Trophoblast cell (in vitro differentiated cells and primary cell): ENCODE measurements at regions not wholly inside any gene's neighbourhood (a gene's known extent, or its start where the extent isn't known, plus 50 kb on each side); places are given as distances from the start of the nearest gene placed in this dataset.

Experiments used
- DNase-seq, 2 donors: peaks; one replicate each; pipeline ENCODE4 v3.0.0-alpha.2; 2016
- H2AFZ ChIP-seq: 2 replicates; pipeline ENCODE4 v1.6.1; 2013; ENCODE audit warnings: low read length, moderate library complexity, mild to moderate bottlenecking; ENCODE audit not compliant: insufficient read depth, poor library complexity
- H2AK5ac ChIP-seq: 2 replicates; pipeline ENCODE4 v1.6.1; 2013; ENCODE audit warnings: mild to moderate bottlenecking, low read length
- H2BK120ac ChIP-seq: 2 replicates; pipeline ENCODE4 v1.6.1; 2013; ENCODE audit warnings: low read length, mild to moderate bottlenecking, moderate library complexity; ENCODE audit not compliant: insufficient read depth, poor library complexity
- H2BK12ac ChIP-seq: 2 replicates; pipeline ENCODE4 v1.6.1; 2013; ENCODE audit warnings: mild to moderate bottlenecking, low read length, moderate library complexity
- H2BK5ac ChIP-seq: 2 replicates; pipeline ENCODE4 v1.6.1; 2013; ENCODE audit warnings: low read length, low read depth, moderate library complexity, mild to moderate bottlenecking; ENCODE audit not compliant: poor library complexity
- H3K14ac ChIP-seq: 2 replicates; pipeline ENCODE4 v1.6.1; 2013; ENCODE audit warnings: mild to moderate bottlenecking, low read length
- H3K18ac ChIP-seq: 2 replicates; pipeline ENCODE4 v1.6.1; 2013; ENCODE audit warnings: mild to moderate bottlenecking, low read length
- H3K23ac ChIP-seq: 2 replicates; pipeline ENCODE4 v1.6.1; 2013; ENCODE audit warnings: low read length
- H3K27ac ChIP-seq: 2 replicates; pipeline ENCODE4 v1.5.1; 2013; ENCODE audit warnings: low read depth, mild to moderate bottlenecking, inconsistent platforms, low read length, moderate library complexity
- H3K27me3 ChIP-seq: 2 replicates; pipeline ENCODE4 v1.6.1; 2013; ENCODE audit warnings: inconsistent platforms, mild to moderate bottlenecking, low read length, moderate library complexity; ENCODE audit not compliant: insufficient read depth
- H3K36me3 ChIP-seq, 2 experiments: 1 replicate in 1 of 2; 2 replicates in 1 of 2; pipeline ENCODE4 v1.6.1; 2013; ENCODE audit warnings: low read length in 2 of 2, mild to moderate bottlenecking in 2 of 2, moderate library complexity in 1 of 2; ENCODE audit not compliant: insufficient read depth in 2 of 2, control insufficient read depth in 1 of 2
- H3K4ac ChIP-seq: 2 replicates; pipeline ENCODE4 v1.6.1; 2013; ENCODE audit warnings: low read depth, mild to moderate bottlenecking, low read length, moderate library complexity
- H3K4me1 ChIP-seq, 2 experiments: 1 replicate in 1 of 2; 2 replicates in 1 of 2; pipeline ENCODE4 v1.6.1; 2013; ENCODE audit warnings: low read length in 2 of 2, mild to moderate bottlenecking in 2 of 2, moderate library complexity in 1 of 2; ENCODE audit not compliant: insufficient read depth in 2 of 2, control insufficient read depth in 1 of 2
- H3K4me2 ChIP-seq: 2 replicates; pipeline ENCODE4 v1.6.1; 2013; ENCODE audit warnings: inconsistent platforms, mild to moderate bottlenecking, low read length, moderate library complexity
- H3K4me3 ChIP-seq: 2 replicates; pipeline ENCODE4 v1.5.1; 2013; ENCODE audit warnings: mild to moderate bottlenecking, low read depth, low read length, inconsistent platforms
- H3K79me1 ChIP-seq: one replicate; pipeline ENCODE4 v1.6.1; 2013; ENCODE audit warnings: low read length
- H3K79me2 ChIP-seq: 2 replicates; pipeline ENCODE4 v1.6.1; 2013; ENCODE audit warnings: low read length, mild to moderate bottlenecking; ENCODE audit not compliant: control insufficient read depth, insufficient read depth, poor library complexity
- H3K9ac ChIP-seq: 2 replicates; pipeline ENCODE4 v1.6.1; 2013; ENCODE audit warnings: mild to moderate bottlenecking, low read length
- H3K9me3 ChIP-seq: 2 replicates; pipeline ENCODE4 v1.6.1; 2013; ENCODE audit warnings: low read depth, mild to moderate bottlenecking, control low read depth, inconsistent platforms, low read length; ENCODE audit not compliant: insufficient read depth
- H4K12ac ChIP-seq: 2 replicates; pipeline ENCODE4 v1.6.1; 2013; ENCODE audit warnings: low read depth, mild to moderate bottlenecking, low read length, moderate library complexity
- H4K8ac ChIP-seq: 2 replicates; pipeline ENCODE4 v1.6.1; 2013; ENCODE audit warnings: low read depth, mild to moderate bottlenecking, low read length, moderate library complexity
- H4K91ac ChIP-seq: one replicate; pipeline ENCODE4 v1.6.1; 2013; ENCODE audit warnings: low read depth, mild to moderate bottlenecking, low read length, moderate library complexity
- WGBS: extraction: QIAGEN DNeasy Blood & Tissue Kit; methylation state at CpG from one replicate; pipeline ENCODE4 v1.1.7; 2013; ENCODE audit warnings: missing lambda C conversion rate; ENCODE audit not compliant: insufficient read length, insufficient coverage; ENCODE audit errors: extremely low coverage; 5-methylcytosine and 5-hydroxymethylcytosine counted together

DNA sequence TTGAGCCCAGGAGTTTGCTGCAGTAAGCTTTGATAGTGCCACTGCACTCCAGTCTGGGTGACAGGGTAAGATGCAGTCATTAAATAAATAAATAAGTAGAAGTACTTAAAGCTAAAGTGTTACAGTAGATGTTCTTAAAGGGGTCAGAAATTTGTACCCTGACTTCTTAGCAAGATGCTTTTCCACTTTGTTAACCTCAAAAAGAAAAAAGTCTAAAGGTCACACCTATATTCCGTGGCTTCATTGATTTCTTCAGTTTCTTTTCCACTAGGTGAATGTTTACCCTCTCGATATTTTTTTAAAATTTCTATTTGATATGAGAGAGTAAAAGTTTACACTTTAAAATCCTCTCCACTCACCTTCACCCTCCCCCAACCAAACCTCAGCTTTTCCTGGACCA, 64.3 kb upstream of the PLEKHA5 start:
- no peak overlapping the region for H2AK5ac ChIP-seq
- no peak overlapping the region for H4K12ac ChIP-seq
- no peaks in the 10 kb centered on the region for H3K79me1 ChIP-seq
- no peaks in the 10 kb centered on the region for H3K36me3 ChIP-seq
- no peak overlapping the region for H4K8ac ChIP-seq
- H3K27me3 ChIP-seq: no peaks in the 10 kb centered on the region
- H3K18ac ChIP-seq: no peak overlapping the region
- no peak for DNase-seq
- no peak overlapping the region for H3K23ac ChIP-seq
- H3K4me2 ChIP-seq: no peak overlapping the region
- H2BK12ac ChIP-seq: no peak overlapping the region
- no peaks in the 10 kb centered on the region for H3K4me1 ChIP-seq
- H2BK120ac ChIP-seq: no peak overlapping the region
- no peak overlapping the region for H3K9ac ChIP-seq
- H2AFZ ChIP-seq: no peak overlapping the region
- no peak overlapping the region for H3K4me3 ChIP-seq
- no peak overlapping the region for H2BK5ac ChIP-seq
- H4K91ac ChIP-seq: no peak overlapping the region
- no CpG with 5 or more reads among the region's 2 CpGs for WGBS
- no peaks in the 10 kb centered on the region for H3K79me2 ChIP-seq
- no peaks in the 10 kb centered on the region for H3K9me3 ChIP-seq
- H3K27ac ChIP-seq: no peak overlapping the region
- H3K14ac ChIP-seq: no peak overlapping the region
- no peak overlapping the region for H3K4ac ChIP-seq

DNA sequence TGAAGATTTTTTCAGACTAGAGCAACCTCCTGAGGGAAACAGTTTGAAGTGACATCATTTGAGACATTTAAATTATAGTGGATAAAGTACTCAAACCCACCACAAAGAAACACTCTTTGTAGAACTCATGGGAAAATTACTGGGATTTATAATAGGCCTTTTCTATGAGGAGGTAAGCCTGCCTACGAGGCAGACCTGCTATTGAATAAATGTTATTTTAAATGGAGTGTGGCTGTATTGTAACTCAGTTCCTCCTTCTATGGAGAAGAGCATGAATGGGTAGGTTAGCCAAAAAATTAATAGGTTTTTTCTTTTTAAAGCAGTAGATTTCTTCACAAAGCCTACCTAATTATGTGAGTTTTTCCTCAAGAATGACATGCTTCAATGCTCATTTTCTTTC, 63.7 kb upstream of the PLEKHA5 start:
- Histone ChIP-seq H3K79me1 (no peaks in the 10 kb centered on the region), H3K14ac (no peak overlapping the region), H3K27ac (no peak overlapping the region), H4K8ac (no peak overlapping the region), H3K4me1 (no peaks in the 10 kb centered on the region), H4K12ac (no peak overlapping the region), H3K18ac (no peak overlapping the region), H2AK5ac (no peak overlapping the region), H2BK12ac (no peak overlapping the region), H3K27me3 (no peaks in the 10 kb centered on the region), H3K4me3 (no peak overlapping the region), H3K23ac (no peak overlapping the region), H2AFZ (no peak overlapping the region), H2BK5ac (no peak overlapping the region), H3K9me3 (no peaks in the 10 kb centered on the region), H4K91ac (no peak overlapping the region), H3K36me3 (no peaks in the 10 kb centered on the region), H3K79me2 (no peaks in the 10 kb centered on the region), H2BK120ac (no peak overlapping the region), H3K4me2 (no peak overlapping the region), H3K4ac (no peak overlapping the region), H3K9ac (no peak overlapping the region)
- WGBS: no CpG with 5 or more reads among the region's 1 CpG
- DNase-seq: no peak

DNA sequence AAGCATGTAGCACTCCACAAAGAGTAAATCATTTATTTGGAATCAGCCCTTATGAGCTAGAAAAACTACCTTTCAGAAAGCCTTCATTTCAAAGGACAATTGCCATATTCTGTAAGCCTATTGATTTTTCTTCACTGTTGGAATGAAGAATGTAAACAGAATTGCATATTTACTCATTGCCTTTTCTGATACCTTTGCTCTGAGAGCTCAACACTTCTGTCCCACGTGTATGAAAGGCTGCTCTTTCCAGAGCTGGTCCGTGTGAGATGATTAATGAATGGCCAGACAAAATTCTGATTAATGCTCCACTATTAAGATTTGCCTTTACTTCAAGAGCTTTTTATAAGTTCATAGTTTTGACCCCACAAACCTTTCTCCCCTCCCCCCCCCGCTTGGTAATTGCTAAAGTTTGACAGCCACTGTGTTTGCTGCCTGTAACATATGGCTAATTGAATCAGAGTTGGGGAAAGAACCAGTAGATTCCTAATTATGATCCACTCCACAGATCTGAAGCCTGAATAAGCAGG, 63.0 kb upstream of the PLEKHA5 start:
- no peak overlapping the region for H3K14ac ChIP-seq
- no peak overlapping the region for H2AFZ ChIP-seq
- no peak overlapping the region for H4K8ac ChIP-seq
- no peak overlapping the region for H3K27ac ChIP-seq
- no peaks in the 10 kb centered on the region for H3K36me3 ChIP-seq
- no CpG with 5 or more reads among the region's 3 CpGs for WGBS
- H3K79me2 ChIP-seq: no peaks in the 10 kb centered on the region
- no peak overlapping the region for H2BK12ac ChIP-seq
- no peak overlapping the region for H4K91ac ChIP-seq
- H3K27me3 ChIP-seq: no peaks in the 10 kb centered on the region
- H2BK120ac ChIP-seq: no peak overlapping the region
- no peak overlapping the region for H4K12ac ChIP-seq
- no peak overlapping the region for H2BK5ac ChIP-seq
- no peak for DNase-seq
- no peaks in the 10 kb centered on the region for H3K4me1 ChIP-seq
- H3K4me2 ChIP-seq: no peak overlapping the region
- H3K4me3 ChIP-seq: no peak overlapping the region
- H3K18ac ChIP-seq: no peak overlapping the region
- no peak overlapping the region for H3K9ac ChIP-seq
- no peak overlapping the region for H3K4ac ChIP-seq
- no peaks in the 10 kb centered on the region for H3K79me1 ChIP-seq
- no peak overlapping the region for H3K23ac ChIP-seq
- no peak overlapping the region for H2AK5ac ChIP-seq
- no peaks in the 10 kb centered on the region for H3K9me3 ChIP-seq

DNA sequence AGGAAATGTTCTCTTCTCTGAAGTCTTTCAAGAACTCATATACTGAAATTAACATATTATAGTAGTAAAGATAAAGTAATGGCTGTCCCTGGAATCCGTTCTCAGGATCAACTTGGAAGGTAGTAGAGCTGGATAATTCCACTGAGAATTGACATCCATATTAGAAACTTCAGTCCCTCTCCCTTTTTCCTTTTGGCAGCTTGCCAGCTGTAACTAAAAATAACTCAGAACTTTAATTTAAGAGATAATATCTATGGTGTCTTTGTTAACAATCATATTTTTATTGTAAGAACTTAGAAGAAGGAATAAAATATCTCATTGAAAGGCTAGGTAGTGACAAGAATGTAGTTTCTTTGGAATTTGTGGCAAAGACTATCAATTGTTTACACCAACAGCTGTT, 61.4 kb upstream of the PLEKHA5 start:
- no peaks in the 10 kb centered on the region for H3K79me1 ChIP-seq
- no peaks in the 10 kb centered on the region for H3K36me3 ChIP-seq
- no peak overlapping the region for H3K18ac ChIP-seq
- no peak overlapping the region for H4K91ac ChIP-seq
- H3K27me3 ChIP-seq: no peaks in the 10 kb centered on the region
- H3K23ac ChIP-seq: no peak overlapping the region
- H3K14ac ChIP-seq: no peak overlapping the region
- no peak overlapping the region for H2BK5ac ChIP-seq
- no peak overlapping the region for H3K4me3 ChIP-seq
- H3K4me1 ChIP-seq: no peaks in the 10 kb centered on the region
- H3K79me2 ChIP-seq: no peaks in the 10 kb centered on the region
- H2BK12ac ChIP-seq: no peak overlapping the region
- H4K8ac ChIP-seq: no peak overlapping the region
- no peak for DNase-seq
- WGBS: no CpG with 5 or more reads among the region's 1 CpG
- H2AK5ac ChIP-seq: no peak overlapping the region
- H3K4me2 ChIP-seq: no peak overlapping the region
- H3K27ac ChIP-seq: no peak overlapping the region
- no peak overlapping the region for H2BK120ac ChIP-seq
- H4K12ac ChIP-seq: no peak overlapping the region
- no peaks in the 10 kb centered on the region for H3K9me3 ChIP-seq
- no peak overlapping the region for H2AFZ ChIP-seq
- no peak overlapping the region for H3K4ac ChIP-seq
- H3K9ac ChIP-seq: no peak overlapping the region
